ENCODE measurements at regions not wholly inside any gene's neighbourhood (a gene's known extent, or its start where the extent isn't known, plus 50 kb on each side); places are given as distances from the start of the nearest gene placed in this dataset.

GRCh38 chr16:88296437-88297177 lies 86.2 kb upstream of the ZNF469 start:
- TF ChIP-seq POLR2A (IDR thresholded peaks at IDR 0.05) (no peak), CTCF (IDR thresholded peaks at IDR 0.05) (no peak), EP300 (IDR thresholded peaks at IDR 0.05) (no peak)
